HG03064 (cell line): ENCODE measurements at regions not wholly inside any gene's neighbourhood (a gene's known extent, or its start where the extent isn't known, plus 50 kb on each side); places are given as distances from the start of the nearest gene placed in this dataset.
"Not testable (repeated sequence)": the region's sequence is repeated elsewhere in the genome, so short reads cannot be mapped to it uniquely, and the experiment has no call there.

Experiments used
- ATAC-seq: cut with Tn5 transposase; IDR thresholded peaks from one replicate; pipeline ENCODE4 v1.9.1; 2021; ENCODE audit warnings: low read depth; ENCODE audit not compliant: unreplicated experiment

- not testable (repeated sequence) for ATAC-seq
These were observed 77.9 kb downstream of the NR4A2 start for GRCh38 chr2:156254637-156255067.

GRCh38 chr2:156253765-156254164 lies 78.8 kb downstream of the NR4A2 start:
- no peak for ATAC-seq

- ATAC-seq = no peak
These were observed 89.6 kb downstream of the NR4A2 start for GRCh38 chr2:156242874-156243273.

- ATAC-seq = no peak
These were observed 95.0 kb downstream of the NR4A2 start for GRCh38 chr2:156237558-156237957.

GRCh38 chr2:156229724-156230362 lies 102.7 kb downstream of the NR4A2 start:
- ATAC-seq = no peak

- ATAC-seq = not testable (repeated sequence)
These were observed 109.2 kb downstream of the NR4A2 start for GRCh38 chr2:156223328-156223727.

GRCh38 chr2:156221703-156222102 lies 110.8 kb downstream of the NR4A2 start:
- ATAC-seq = no peak

- no peak for ATAC-seq
These were observed 112.9 kb downstream of the NR4A2 start for GRCh38 chr2:156219491-156220100.

- no peak for ATAC-seq
These were observed 116.9 kb downstream of the NR4A2 start for GRCh38 chr2:156215656-156216055.

GRCh38 chr2:156211318-156211717 lies 121.2 kb downstream of the NR4A2 start:
- ATAC-seq = no peak

GRCh38 chr2:156206355-156206754 lies 126.2 kb downstream of the NR4A2 start:
- no peak for ATAC-seq

GRCh38 chr2:156199588-156199987 lies 132.9 kb downstream of the NR4A2 start:
- no peak for ATAC-seq

GRCh38 chr2:156196031-156196430 lies 136.5 kb downstream of the NR4A2 start:
- ATAC-seq = no peak

GRCh38 chr2:156192468-156192867 lies 140.1 kb downstream of the NR4A2 start:
- no peak for ATAC-seq

GRCh38 chr2:156191527-156191926 lies 141.0 kb downstream of the NR4A2 start:
- ATAC-seq = no peak

GRCh38 chr2:156190517-156190916 lies 142.0 kb downstream of the NR4A2 start:
- no peak for ATAC-seq

GRCh38 chr2:156189584-156189983 lies 142.9 kb downstream of the NR4A2 start:
- no peak for ATAC-seq

GRCh38 chr2:156189143-156189542 lies 143.4 kb downstream of the NR4A2 start:
- no peak for ATAC-seq

GRCh38 chr2:156182132-156182531 lies 150.4 kb downstream of the NR4A2 start:
- no peak for ATAC-seq

GRCh38 chr2:156181208-156181607 lies 151.3 kb downstream of the NR4A2 start:
- ATAC-seq = no peak

- ATAC-seq = no peak
These were observed 154.9 kb downstream of the NR4A2 start for GRCh38 chr2:156177654-156178053.

- ATAC-seq = no peak
These were observed 156.6 kb downstream of the NR4A2 start for GRCh38 chr2:156175946-156176345.
